ENCODE measurements at regions not wholly inside any gene's neighbourhood (a gene's known extent, or its start where the extent isn't known, plus 50 kb on each side); places are given as distances from the start of the nearest gene placed in this dataset.

GRCh38 chr5:17808566-17808965, 174.3 kb downstream of the TAF11L14 start:
- TF ChIP-seq CTCF (IDR thresholded peaks at IDR 0.05) (no peak), POLR2A (IDR thresholded peaks at IDR 0.05) (no peak)

Measured in breast epithelium (tissue), 3 donors.